ENCODE measurements at regions not wholly inside any gene's neighbourhood (a gene's known extent, or its start where the extent isn't known, plus 50 kb on each side); places are given as distances from the start of the nearest gene placed in this dataset.

GRCh38 chr2:212730994-212731393, 192.4 kb upstream of the ERBB4 start:
- no peak for DNase-seq (ENCODE audit: low read depth, low spot score)
- POLR2A ChIA-PET = interaction anchor here (0.7 kb wide), 1 partner anchor 47 kb away, joined by 3 read pairs; no protein-coding TSS in a partner anchor
- Histone ChIP-seq H3K9me3 (ENCODE audit: control insufficient read depth, insufficient read depth, low read length) (no peaks in the 10 kb centered on the region), H3K27ac (ENCODE audit: low read depth, low read length) (no peak overlapping the region), H3K4me3 (ENCODE audit: low read depth, low read length) (no peak overlapping the region), H3K27me3 (ENCODE audit: control insufficient read depth, insufficient read depth, low read length) (no peaks in the 10 kb centered on the region)
- CTCF ChIA-PET = no interaction called here
- no peak for TF ChIP-seq CTCF (IDR thresholded peaks at IDR 0.05; ENCODE audit: low read depth, low read length)

GRCh38 chr2:212728717-212729116, 190.1 kb upstream of the ERBB4 start:
- TF ChIP-seq CTCF (IDR thresholded peaks at IDR 0.05; ENCODE audit: low read depth, low read length) = no peak
- no peak for DNase-seq (ENCODE audit: low read depth, low spot score)
- H3K4me3 ChIP-seq (ENCODE audit: low read depth, low read length) = no peak overlapping the region
- no peaks in the 10 kb centered on the region for H3K27me3 ChIP-seq (ENCODE audit: control insufficient read depth, insufficient read depth, low read length)
- no peaks in the 10 kb centered on the region for H3K9me3 ChIP-seq (ENCODE audit: control insufficient read depth, insufficient read depth, low read length)
- ChIA-PET CTCF (interaction anchor here (0.9 kb wide), 1 partner anchor 49 kb away, joined by 3 read pairs; no protein-coding TSS in a partner anchor), POLR2A (no interaction called here)
- no peak overlapping the region for H3K27ac ChIP-seq (ENCODE audit: low read depth, low read length)

GRCh38 chr2:212727751-212728150, 189.1 kb upstream of the ERBB4 start:
- POLR2A ChIA-PET = no interaction called here

GRCh38 chr2:212726403-212726802, 187.8 kb upstream of the ERBB4 start:
- ChIA-PET CTCF (interaction anchor here (1.0 kb wide), 1 partner anchor 51 kb away, joined by 3 read pairs; no protein-coding TSS in a partner anchor), POLR2A (no interaction called here)
- Histone ChIP-seq H3K4me3 (ENCODE audit: low read depth, low read length) (no peak overlapping the region), H3K27ac (ENCODE audit: low read depth, low read length) (no peak overlapping the region), H3K27me3 (ENCODE audit: control insufficient read depth, insufficient read depth, low read length) (no peaks in the 10 kb centered on the region), H3K9me3 (ENCODE audit: control insufficient read depth, insufficient read depth, low read length) (peaks cover under 1% of the 10 kb centered on the region; the same call in 1 of the 2 replicates)
- no peak for DNase-seq (ENCODE audit: low read depth, low spot score)
- TF ChIP-seq CTCF (IDR thresholded peaks at IDR 0.05; ENCODE audit: low read depth, low read length) = no peak

More at GRCh38 chr2:212727751-212728150, 189.1 kb upstream of the ERBB4 start:
- H3K4me3 ChIP-seq (ENCODE audit: low read depth, low read length) = no peak overlapping the region
- CTCF ChIA-PET = interaction anchor here (0.9 kb wide), 1 partner anchor 50 kb away, joined by 3 read pairs; no protein-coding TSS in a partner anchor
- DNase-seq (ENCODE audit: low read depth, low spot score) = no peak
- TF ChIP-seq CTCF (IDR thresholded peaks at IDR 0.05; ENCODE audit: low read depth, low read length) = no peak
- H3K27me3 ChIP-seq (ENCODE audit: control insufficient read depth, insufficient read depth, low read length) = no peaks in the 10 kb centered on the region
- H3K9me3 ChIP-seq (ENCODE audit: control insufficient read depth, insufficient read depth, low read length) = no peaks in the 10 kb centered on the region
- no peak overlapping the region for H3K27ac ChIP-seq (ENCODE audit: low read depth, low read length)

- DNase-seq (ENCODE audit: low read depth, low spot score) = no peak
- H3K4me3 ChIP-seq (ENCODE audit: low read depth, low read length) = no peak overlapping the region
- CTCF ChIA-PET = no interaction called here
- no peaks in the 10 kb centered on the region for H3K27me3 ChIP-seq (ENCODE audit: control insufficient read depth, insufficient read depth, low read length)
- no peak for TF ChIP-seq CTCF (IDR thresholded peaks at IDR 0.05; ENCODE audit: low read depth, low read length)
- POLR2A ChIA-PET = no interaction called here
- peaks cover 8% of the 10 kb centered on the region for H3K9me3 ChIP-seq (ENCODE audit: control insufficient read depth, insufficient read depth, low read length)
- no peak overlapping the region for H3K27ac ChIP-seq (ENCODE audit: low read depth, low read length)
Observed at GRCh38 chr2:212725180-212725579, 186.6 kb upstream of the ERBB4 start.
